SK-N-SH (cell line): ENCODE measurements at regions not wholly inside any gene's neighbourhood (a gene's known extent, or its start where the extent isn't known, plus 50 kb on each side); places are given as distances from the start of the nearest gene placed in this dataset.

Experiments used
- CTCF ChIA-PET: fragments of 300-600, 350-600 bp; formaldehyde crosslinking; extraction: SDS; loops from one replicate; lab custom pipeline; 2021; lab: Yijun Ruan, JAX
- POLR2A ChIA-PET: fragments of 350-600 bp; sonication (Branson Sonifier 250); formaldehyde crosslinking; extraction: SDS; loops from one replicate; lab custom pipeline; 2020; ENCODE audit warnings: antibody characterized with exemption, inconsistent platforms; lab: Yijun Ruan, JAX
- DNase-seq: peaks from one replicate; pipeline ENCODE4 v3.0.0; 2012
- H2AFZ ChIP-seq: fragments of 200-600 bp; sonication (generic); 2 replicates; pipeline ENCODE4 v1.8.1; 2016; ENCODE audit warnings: antibody characterized with exemption, mild to moderate bottlenecking, low read depth
- H3F3A ChIP-seq: fragments of 200-600 bp; sonication (generic); replicated peaks from 2 replicates; pipeline ENCODE3; 2016; ENCODE audit warnings: antibody characterized with exemption, mild to moderate bottlenecking; ENCODE audit not compliant: insufficient read depth
- H3K27ac ChIP-seq, 2 experiments: fragments of 200-500 bp in 1 of 2; fragments of 200-600 bp in 1 of 2; sonication (Bioruptor generic) in 1 of 2; sonication (generic), shearing (Covaris generic) in 1 of 2; 2 replicates each; pipeline versions ENCODE4 v1.5.1 to v1.6.1; 2014 to 2016; ENCODE audit warnings: low read depth in 2 of 2, inconsistent platforms in 1 of 2, low read length in 1 of 2, mild to moderate bottlenecking in 1 of 2, mixed read lengths in 1 of 2
- H3K27me3 ChIP-seq: fragments of 200-600 bp; sonication (generic), shearing (Covaris generic); 2 replicates; pipeline ENCODE4 v1.6.1; 2016; ENCODE audit warnings: mixed run types; ENCODE audit not compliant: insufficient read depth
- H3K36me3 ChIP-seq, 2 experiments: fragments of 200-500 bp in 1 of 2; fragments of 200-600 bp in 1 of 2; sonication (Bioruptor generic) in 1 of 2; sonication (generic) in 1 of 2; replicated peaks in 1 of 2; 2 replicates each; pipeline versions ENCODE3 to v1.5.1; 2014 to 2016; ENCODE audit warnings: low read length in 1 of 2, mild to moderate bottlenecking in 1 of 2; ENCODE audit not compliant: insufficient read depth in 2 of 2, control insufficient read depth in 1 of 2
- H3K4me1 ChIP-seq, 2 experiments: fragments of 200-500 bp in 1 of 2; fragments of 200-600 bp in 1 of 2; sonication (Bioruptor generic) in 1 of 2; sonication (generic), shearing (Covaris generic) in 1 of 2; 2 replicates each; pipeline versions ENCODE4 v1.5.1 to v1.6.1; 2014 to 2016; ENCODE audit warnings: low read depth in 1 of 2, low read length in 1 of 2, mixed run types in 1 of 2; ENCODE audit not compliant: insufficient read depth in 2 of 2, control insufficient read depth in 1 of 2
- H3K4me2 ChIP-seq: fragments of 200-600 bp; sonication (generic), shearing (Covaris generic); 2 replicates; pipeline ENCODE4 v1.6.1; 2017; ENCODE audit warnings: mixed run types
- H3K4me3 ChIP-seq, 2 experiments: fragments of 200-500 bp in 1 of 2; fragments of 200-600 bp in 1 of 2; sonication (Bioruptor generic) in 1 of 2; sonication (generic), shearing (Covaris generic) in 1 of 2; 2 replicates each; pipeline versions ENCODE4 v1.5.1 to v1.8.1; 2014 to 2016; ENCODE audit warnings: low read depth in 2 of 2, inconsistent platforms in 1 of 2, low read length in 1 of 2, mild to moderate bottlenecking in 1 of 2, mixed read lengths in 1 of 2, moderate library complexity in 1 of 2
- H3K79me2 ChIP-seq: fragments of 200-600 bp; sonication (generic); 2 replicates; pipeline ENCODE4 v1.8.1; 2017; ENCODE audit warnings: mild to moderate bottlenecking; ENCODE audit not compliant: insufficient read depth
- H3K9ac ChIP-seq: fragments of 200-600 bp; sonication (generic); 2 replicates; pipeline ENCODE4 v1.6.1; 2017; ENCODE audit warnings: mixed run types
- H3K9me2 ChIP-seq: fragments of 200-600 bp; sonication (generic); 2 replicates; pipeline ENCODE4 v1.6.1; 2017; ENCODE audit warnings: mixed run types
- H3K9me3 ChIP-seq: fragments of 200-600 bp; sonication (generic); 2 replicates; pipeline ENCODE4 v1.6.1; 2017; ENCODE audit warnings: mixed run types, mild to moderate bottlenecking, moderate library complexity
- H4K20me1 ChIP-seq: fragments of 200-600 bp; sonication (generic); 2 replicates; pipeline ENCODE4 v1.6.1; 2017; ENCODE audit warnings: mild to moderate bottlenecking, mixed run types; ENCODE audit not compliant: insufficient read depth
- CHD2 ChIP-seq: fragments of 150-350 bp; IDR thresholded peaks from 2 replicates; pipeline ENCODE4 v1.6.1; 2018; ENCODE audit warnings: low read length; ENCODE audit not compliant: partially characterized antibody
- ELF1 ChIP-seq: IDR thresholded peaks from 2 replicates; pipeline ENCODE4 v1.4.0; 2012
- FOXM1 ChIP-seq: IDR thresholded peaks from 2 replicates; pipeline ENCODE4 v1.4.0; 2012; ENCODE audit warnings: low read depth, mild to moderate bottlenecking
- GABPA ChIP-seq: IDR thresholded peaks from 2 replicates; pipeline ENCODE4 v1.4.0; 2012; ENCODE audit warnings: low read depth, mild to moderate bottlenecking
- IRF3 ChIP-seq: fragments of 150-350 bp; IDR thresholded peaks from 2 replicates; pipeline ENCODE4 v1.6.1; 2016; ENCODE audit warnings: mild to moderate bottlenecking, low read depth, low read length
- JUND ChIP-seq: IDR thresholded peaks from 2 replicates; pipeline ENCODE4 v1.4.0; 2012
- MAX ChIP-seq: IDR thresholded peaks from 2 replicates; pipeline ENCODE4 v1.4.0; 2012; ENCODE audit warnings: low read depth
- MEF2A ChIP-seq: IDR thresholded peaks from 2 replicates; pipeline ENCODE4 v1.4.0; 2012; ENCODE audit warnings: low read depth, borderline replicate concordance
- NRF1 ChIP-seq: IDR thresholded peaks from 2 replicates; pipeline ENCODE4 v1.6.1; 2012; ENCODE audit warnings: low read depth, mild to moderate bottlenecking, low read length
- POLR2AphosphoS5 ChIP-seq: IDR thresholded peaks from 2 replicates; pipeline ENCODE4 v1.6.1; 2012; ENCODE audit warnings: low read depth, low read length
- RAD21 ChIP-seq: IDR thresholded peaks from 2 replicates; pipeline ENCODE4 v1.6.1; 2012; ENCODE audit warnings: mild to moderate bottlenecking, low read length
- RXRA ChIP-seq: IDR thresholded peaks from 2 replicates; pipeline ENCODE4 v1.4.0; 2012; ENCODE audit warnings: low read depth, mild to moderate bottlenecking, borderline replicate concordance
- TAF1 ChIP-seq: IDR thresholded peaks from 2 replicates; pipeline ENCODE4 v1.6.1; 2012; ENCODE audit warnings: low read depth, mild to moderate bottlenecking, low read length, moderate library complexity, borderline replicate concordance
- TEAD4 ChIP-seq: IDR thresholded peaks from 2 replicates; pipeline ENCODE4 v1.4.0; 2012; ENCODE audit warnings: mild to moderate bottlenecking, borderline replicate concordance; ENCODE audit not compliant: insufficient read depth
- ZBTB33 ChIP-seq: IDR thresholded peaks from 2 replicates; pipeline ENCODE4 v1.4.0; 2012; ENCODE audit warnings: low read depth, borderline replicate concordance
- WGBS: methylation state at CpG from one replicate; pipeline ENCODE4 v1.1.6; 2017; ENCODE audit warnings: low lambda C conversion rate; 5-methylcytosine and 5-hydroxymethylcytosine counted together
- TF ChIP-seq, protein P1 (sequence below): IDR thresholded peaks from 2 replicates; pipeline ENCODE4 v1.6.1; 2012; ENCODE audit warnings: mild to moderate bottlenecking, low read depth, low read length, moderate library complexity

- DNase-seq, result no peak
- no peak overlapping the region for H3K9ac ChIP-seq
- H3K27ac ChIP-seq, result no peak overlapping the region
- H4K20me1 ChIP-seq, result no peaks in the 10 kb centered on the region
- H2AFZ ChIP-seq, result no peak overlapping the region
- no peaks in the 10 kb centered on the region for H3K79me2 ChIP-seq
- no peak for TF ChIP-seq MAX
- no peak for TF ChIP-seq TAF1
- no peak for TF ChIP-seq JUND
- TF ChIP-seq CHD2, result no peak
- no peak for TF ChIP-seq RXRA
- no peak for TF ChIP-seq ELF1
- no peak for TF ChIP-seq NRF1
- TF ChIP-seq, protein P1, sequence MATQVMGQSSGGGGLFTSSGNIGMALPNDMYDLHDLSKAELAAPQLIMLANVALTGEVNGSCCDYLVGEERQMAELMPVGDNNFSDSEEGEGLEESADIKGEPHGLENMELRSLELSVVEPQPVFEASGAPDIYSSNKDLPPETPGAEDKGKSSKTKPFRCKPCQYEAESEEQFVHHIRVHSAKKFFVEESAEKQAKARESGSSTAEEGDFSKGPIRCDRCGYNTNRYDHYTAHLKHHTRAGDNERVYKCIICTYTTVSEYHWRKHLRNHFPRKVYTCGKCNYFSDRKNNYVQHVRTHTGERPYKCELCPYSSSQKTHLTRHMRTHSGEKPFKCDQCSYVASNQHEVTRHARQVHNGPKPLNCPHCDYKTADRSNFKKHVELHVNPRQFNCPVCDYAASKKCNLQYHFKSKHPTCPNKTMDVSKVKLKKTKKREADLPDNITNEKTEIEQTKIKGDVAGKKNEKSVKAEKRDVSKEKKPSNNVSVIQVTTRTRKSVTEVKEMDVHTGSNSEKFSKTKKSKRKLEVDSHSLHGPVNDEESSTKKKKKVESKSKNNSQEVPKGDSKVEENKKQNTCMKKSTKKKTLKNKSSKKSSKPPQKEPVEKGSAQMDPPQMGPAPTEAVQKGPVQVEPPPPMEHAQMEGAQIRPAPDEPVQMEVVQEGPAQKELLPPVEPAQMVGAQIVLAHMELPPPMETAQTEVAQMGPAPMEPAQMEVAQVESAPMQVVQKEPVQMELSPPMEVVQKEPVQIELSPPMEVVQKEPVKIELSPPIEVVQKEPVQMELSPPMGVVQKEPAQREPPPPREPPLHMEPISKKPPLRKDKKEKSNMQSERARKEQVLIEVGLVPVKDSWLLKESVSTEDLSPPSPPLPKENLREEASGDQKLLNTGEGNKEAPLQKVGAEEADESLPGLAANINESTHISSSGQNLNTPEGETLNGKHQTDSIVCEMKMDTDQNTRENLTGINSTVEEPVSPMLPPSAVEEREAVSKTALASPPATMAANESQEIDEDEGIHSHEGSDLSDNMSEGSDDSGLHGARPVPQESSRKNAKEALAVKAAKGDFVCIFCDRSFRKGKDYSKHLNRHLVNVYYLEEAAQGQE, result no peak
- TF ChIP-seq IRF3, result no peak
- no peak for TF ChIP-seq POLR2AphosphoS5
- no peaks in the 10 kb centered on the region for H3F3A ChIP-seq
- H3K4me2 ChIP-seq, result no peak overlapping the region
- no peaks in the 10 kb centered on the region for H3K27me3 ChIP-seq
- H3K36me3 ChIP-seq, result no peaks in the 10 kb centered on the region
- POLR2A ChIA-PET, result no interaction called here
- no peaks in the 10 kb centered on the region for H3K9me3 ChIP-seq
- no peak overlapping the region for H3K4me3 ChIP-seq
- H3K9me2 ChIP-seq, result no peaks in the 10 kb centered on the region
- CTCF ChIA-PET, result no interaction called here
- H3K4me1 ChIP-seq, result no peaks in the 10 kb centered on the region
- 24% methylated on average over 7 of the region's 7 CpGs for WGBS
Measured at GRCh38 chr21:19640964-19641363, 1237.4 kb upstream of the TMPRSS15 start.

GRCh38 chr21:19648391-19648790 lies 1244.8 kb upstream of the TMPRSS15 start:
- Histone ChIP-seq H3K9me2 (peaks cover 4% of the 10 kb centered on the region; the same call in 1 of the 2 replicates), H3K9me3 (0 out of 2 replicates have a peak, but pooled peaks cover 5% of the 10 kb centered on the region), H3K9ac (no peak overlapping the region), H3K27me3 (no peaks in the 10 kb centered on the region), H3K4me3 (no peak overlapping the region), H3K27ac (no peak overlapping the region), H3K79me2 (no peaks in the 10 kb centered on the region), H2AFZ (no peak overlapping the region), H3K4me2 (no peak overlapping the region), H4K20me1 (no peaks in the 10 kb centered on the region), H3K36me3 (no peaks in the 10 kb centered on the region), H3K4me1 (no peaks in the 10 kb centered on the region), H3F3A (no peaks in the 10 kb centered on the region)
- no peak for DNase-seq
- 0% methylated on average over 2 of the region's 2 CpGs for WGBS
- CTCF ChIA-PET, result no interaction called here
- POLR2A ChIA-PET, result no interaction called here
- TF ChIP-seq RAD21 (no peak), FOXM1 (no peak), ZBTB33 (no peak), GABPA (no peak), TEAD4 (no peak), POLR2AphosphoS5 (no peak), IRF3 (no peak), MEF2A (no peak)
- TF ChIP-seq, protein P1, result no peak
